ENCODE measurements at regions not wholly inside any gene's neighbourhood (a gene's known extent, or its start where the extent isn't known, plus 50 kb on each side); places are given as distances from the start of the nearest gene placed in this dataset.
"Not testable (repeated sequence)": the region's sequence is repeated elsewhere in the genome, so short reads cannot be mapped to it uniquely, and the experiment has no call there.

GRCh38 chr16:55019419-55020131, 88.9 kb downstream of the IRX5 start:
- intact Hi-C loops (cut with DNase I) = no loop called here
- Histone ChIP-seq H3K36me3 (no peaks in the 10 kb centered on the region), H3K4me3 (no peak overlapping the region), H3K4me1 (no peaks in the 10 kb centered on the region), H3K27me3 (no peaks in the 10 kb centered on the region), H3K27ac (no peak overlapping the region), H3K9me3 (no peaks in the 10 kb centered on the region), H3K9ac (ENCODE audit: low read depth in 2 of 2, low read length in 2 of 2) (no peak overlapping the region)
- no peak for DNase-seq
- TF ChIP-seq, protein P1, sequence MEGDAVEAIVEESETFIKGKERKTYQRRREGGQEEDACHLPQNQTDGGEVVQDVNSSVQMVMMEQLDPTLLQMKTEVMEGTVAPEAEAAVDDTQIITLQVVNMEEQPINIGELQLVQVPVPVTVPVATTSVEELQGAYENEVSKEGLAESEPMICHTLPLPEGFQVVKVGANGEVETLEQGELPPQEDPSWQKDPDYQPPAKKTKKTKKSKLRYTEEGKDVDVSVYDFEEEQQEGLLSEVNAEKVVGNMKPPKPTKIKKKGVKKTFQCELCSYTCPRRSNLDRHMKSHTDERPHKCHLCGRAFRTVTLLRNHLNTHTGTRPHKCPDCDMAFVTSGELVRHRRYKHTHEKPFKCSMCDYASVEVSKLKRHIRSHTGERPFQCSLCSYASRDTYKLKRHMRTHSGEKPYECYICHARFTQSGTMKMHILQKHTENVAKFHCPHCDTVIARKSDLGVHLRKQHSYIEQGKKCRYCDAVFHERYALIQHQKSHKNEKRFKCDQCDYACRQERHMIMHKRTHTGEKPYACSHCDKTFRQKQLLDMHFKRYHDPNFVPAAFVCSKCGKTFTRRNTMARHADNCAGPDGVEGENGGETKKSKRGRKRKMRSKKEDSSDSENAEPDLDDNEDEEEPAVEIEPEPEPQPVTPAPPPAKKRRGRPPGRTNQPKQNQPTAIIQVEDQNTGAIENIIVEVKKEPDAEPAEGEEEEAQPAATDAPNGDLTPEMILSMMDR (IDR thresholded peaks at IDR 0.05) = no peak

GRCh38 chr16:55021595-55022475, 91.2 kb downstream of the IRX5 start:
- Histone ChIP-seq H3K9ac (ENCODE audit: low read depth in 2 of 2, low read length in 2 of 2) (no peak overlapping the region), H3K9me3 (no peaks in the 10 kb centered on the region), H3K4me1 (no peaks in the 10 kb centered on the region), H3K27ac (no peak overlapping the region), H3K36me3 (no peaks in the 10 kb centered on the region), H3K4me3 (no peak overlapping the region), H3K27me3 (no peaks in the 10 kb centered on the region)
- intact Hi-C loops (cut with DNase I) = no loop called here
- peak; percentile 33 for DNase-seq
- TF ChIP-seq, protein P1 (IDR thresholded peaks at IDR 0.05) = no peak

- H3K4me3 ChIP-seq; intact Hi-C loops (cut with DNase I); H3K27ac ChIP-seq; H3K27me3 ChIP-seq; H3K36me3 ChIP-seq; H3K9me3 ChIP-seq; DNase-seq; H3K9ac ChIP-seq (ENCODE audit: low read depth in 2 of 2, low read length in 2 of 2); H3K4me1 ChIP-seq: not testable (repeated sequence)
Measured at GRCh38 chr16:55027260-55027659, 96.6 kb downstream of the IRX5 start.

GRCh38 chr16:55029509-55029908, 98.8 kb downstream of the IRX5 start:
- intact Hi-C loops (cut with DNase I) = no loop called here
- Histone ChIP-seq H3K36me3 (no peaks in the 10 kb centered on the region), H3K27ac (no peak overlapping the region), H3K4me1 (no peaks in the 10 kb centered on the region), H3K4me3 (no peak overlapping the region), H3K27me3 (no peaks in the 10 kb centered on the region), H3K9me3 (no peaks in the 10 kb centered on the region), H3K9ac (ENCODE audit: low read depth in 2 of 2, low read length in 2 of 2) (no peak overlapping the region)
- DNase-seq = no peak
- TF ChIP-seq, protein P1 (IDR thresholded peaks at IDR 0.05) = no peak

- intact Hi-C loops (cut with DNase I) = no loop called here
- Histone ChIP-seq H3K27ac (no peak overlapping the region), H3K36me3 (no peaks in the 10 kb centered on the region), H3K4me1 (no peaks in the 10 kb centered on the region), H3K9me3 (no peaks in the 10 kb centered on the region), H3K27me3 (no peaks in the 10 kb centered on the region), H3K9ac (ENCODE audit: low read depth in 2 of 2, low read length in 2 of 2) (no peak overlapping the region), H3K4me3 (no peak overlapping the region)
- no peak for DNase-seq
- TF ChIP-seq, protein P1 (IDR thresholded peaks at IDR 0.05) = no peak
Measured at GRCh38 chr16:55030944-55031343, 100.3 kb downstream of the IRX5 start.

GRCh38 chr16:55031481-55031880, 100.8 kb downstream of the IRX5 start:
- intact Hi-C loops (cut with DNase I) = no loop called here
- Histone ChIP-seq H3K4me1 (no peaks in the 10 kb centered on the region), H3K27ac (no peak overlapping the region), H3K9me3 (no peaks in the 10 kb centered on the region), H3K36me3 (no peaks in the 10 kb centered on the region), H3K9ac (ENCODE audit: low read depth in 2 of 2, low read length in 2 of 2) (no peak overlapping the region), H3K27me3 (no peaks in the 10 kb centered on the region), H3K4me3 (no peak overlapping the region)
- TF ChIP-seq, protein P1 (IDR thresholded peaks at IDR 0.05) = no peak
- DNase-seq = no peak
